Astrocyte of the spinal cord (primary cell): ENCODE measurements at regions not wholly inside any gene's neighbourhood (a gene's known extent, or its start where the extent isn't known, plus 50 kb on each side); places are given as distances from the start of the nearest gene placed in this dataset.

Experiments used
- DNase-seq: peaks from one replicate; pipeline ENCODE4 v3.0.0; 2011; ENCODE audit warnings: low read depth, low spot score
- H3K4me3 ChIP-seq: 2 replicates; pipeline ENCODE4 v1.5.1; 2011; ENCODE audit warnings: low read depth, mild to moderate bottlenecking, low read length, moderate library complexity
- CTCF ChIP-seq: IDR thresholded peaks from 2 replicates; pipeline ENCODE4 v1.5.1; 2012; ENCODE audit warnings: low read depth, mild to moderate bottlenecking, low read length, inconsistent platforms
- in situ Hi-C: cut with HindIII; loops from 2 replicates; pipeline ENCODE4 v1.10.0; 2017; ENCODE audit warnings: low sequenced_read_pairs

- TF ChIP-seq CTCF, result no peak
- no peak overlapping the region for H3K4me3 ChIP-seq
- in situ Hi-C loops, result no loop called here
- no peak for DNase-seq
Measured at GRCh38 chr6:98041921-98042320, 758.9 kb upstream of the MMS22L start.

GRCh38 chr6:98044151-98044561 lies 761.1 kb upstream of the MMS22L start:
- no peak for TF ChIP-seq CTCF
- DNase-seq, result no peak
- no peak overlapping the region for H3K4me3 ChIP-seq
- in situ Hi-C loops, result no loop called here

DNA sequence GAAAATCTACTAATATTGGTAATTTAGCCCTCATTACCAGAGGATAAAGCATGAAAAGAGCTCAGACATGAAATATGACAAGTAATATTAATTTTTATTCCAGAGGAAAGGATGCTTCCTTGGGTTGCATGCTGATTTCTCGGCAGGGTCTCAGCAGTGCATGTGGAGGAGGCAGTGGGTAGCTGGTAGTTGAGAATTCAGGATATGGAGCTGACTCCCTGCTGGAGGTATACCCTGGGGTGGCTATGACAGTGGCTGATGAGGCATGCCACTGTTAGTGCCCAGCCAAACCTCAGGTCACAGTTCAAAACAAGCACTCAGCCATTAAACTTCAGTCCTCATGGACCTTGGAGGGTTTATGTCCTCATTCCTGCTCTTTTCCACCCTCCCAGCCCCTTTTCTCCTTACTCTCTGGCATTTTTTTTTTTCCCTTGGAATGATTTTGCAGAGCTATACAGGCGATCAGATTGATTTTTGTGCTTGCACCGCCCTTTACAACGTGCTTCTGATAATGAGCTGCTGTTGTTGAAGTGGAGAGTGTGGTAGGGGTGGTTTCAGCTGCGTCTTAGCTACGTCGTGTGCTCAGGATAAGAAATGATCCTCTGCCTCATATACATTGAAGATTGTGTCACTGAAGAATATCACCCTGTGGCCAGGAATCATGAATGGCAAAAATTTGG lies 761.9 kb upstream of the MMS22L start:
- DNase-seq, result no peak
- no peak for TF ChIP-seq CTCF
- H3K4me3 ChIP-seq, result no peak overlapping the region
- in situ Hi-C loops, result no loop called here

DNA sequence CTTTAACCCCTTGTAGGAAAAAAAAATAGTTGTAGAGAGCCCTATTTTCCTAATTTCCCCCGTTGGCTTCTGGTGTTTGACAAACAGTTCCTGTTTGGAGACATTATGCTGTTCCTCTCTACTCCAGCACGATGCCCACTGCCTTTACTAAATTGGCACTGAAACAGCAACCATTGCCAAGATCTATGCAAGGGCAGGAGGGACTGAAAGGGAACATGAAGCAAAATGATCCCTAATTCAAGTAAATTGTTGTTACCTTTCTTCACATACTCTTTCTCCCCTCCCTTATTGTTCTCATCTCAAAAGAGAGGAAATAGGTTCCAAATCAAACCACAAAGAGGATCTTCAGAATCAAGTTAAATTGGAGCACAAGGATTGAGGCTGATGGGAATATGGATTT lies 764.1 kb upstream of the MMS22L start:
- no peak for DNase-seq
- in situ Hi-C loops, result no loop called here
- no peak overlapping the region for H3K4me3 ChIP-seq
- no peak for TF ChIP-seq CTCF

GRCh38 chr6:98047871-98048270 lies 764.9 kb upstream of the MMS22L start:
- in situ Hi-C loops, result no loop called here
- no peak overlapping the region for H3K4me3 ChIP-seq
- TF ChIP-seq CTCF, result no peak
- DNase-seq, result no peak

DNA sequence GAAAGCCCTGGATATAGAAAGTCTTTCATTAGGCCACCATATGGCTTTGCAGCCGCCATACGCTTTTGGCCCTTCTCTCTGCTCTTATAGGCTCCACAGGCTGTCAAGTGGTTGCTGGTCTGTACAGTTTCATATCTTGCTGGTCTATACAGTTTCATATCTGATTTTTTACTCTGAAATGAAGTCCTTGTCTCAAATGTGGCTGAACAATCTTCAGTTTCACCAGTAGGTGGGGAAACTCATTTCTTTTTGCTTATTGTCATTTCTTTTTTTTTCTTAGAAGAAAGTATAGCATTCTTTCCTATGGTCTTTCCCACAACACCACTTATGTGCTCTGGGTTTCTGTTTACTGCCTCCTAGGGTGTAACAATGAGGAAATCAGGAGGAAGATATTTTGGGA lies 771.4 kb upstream of the MMS22L start:
- peak; percentile 29 for TF ChIP-seq CTCF
- peak; percentile 35 for DNase-seq
- in situ Hi-C loops, result no loop called here
- no peak overlapping the region for H3K4me3 ChIP-seq
